NCI-H2081 (cell line): ENCODE measurements at regions not wholly inside any gene's neighbourhood (a gene's known extent, or its start where the extent isn't known, plus 50 kb on each side); places are given as distances from the start of the nearest gene placed in this dataset.

Source experiments
- DNase-seq, 2 experiments: peaks; one replicate each; lab custom pipeline; 2025; lab: John Stamatoyannopoulos, UW

GRCh38 chrX:107502316-107502715 is 52.9 kb downstream of the FRMPD3 start:
- DNase-seq: no peak

GRCh38 chrX:107504006-107504405 is 54.6 kb downstream of the FRMPD3 start:
- DNase-seq: no peak

DNA sequence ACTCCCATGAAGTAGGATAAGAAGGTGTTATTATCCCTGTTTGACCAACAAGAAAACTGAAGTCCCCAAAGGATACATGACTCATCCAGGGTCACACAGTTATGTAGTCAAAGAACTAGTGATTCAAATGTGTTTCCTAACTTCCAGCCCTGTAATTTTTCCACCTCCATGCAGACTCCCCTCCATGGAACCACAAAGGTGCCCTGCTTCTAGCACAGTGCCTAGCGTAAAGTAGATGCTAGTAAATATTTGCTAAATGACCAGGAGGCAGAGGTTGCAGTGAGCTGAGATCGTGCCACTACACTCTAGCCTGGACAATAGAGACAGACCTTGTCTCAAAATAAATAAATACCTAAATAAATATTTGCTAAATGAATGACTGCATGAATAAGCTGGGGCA is 55.8 kb downstream of the FRMPD3 start:
- no peak for DNase-seq

DNA sequence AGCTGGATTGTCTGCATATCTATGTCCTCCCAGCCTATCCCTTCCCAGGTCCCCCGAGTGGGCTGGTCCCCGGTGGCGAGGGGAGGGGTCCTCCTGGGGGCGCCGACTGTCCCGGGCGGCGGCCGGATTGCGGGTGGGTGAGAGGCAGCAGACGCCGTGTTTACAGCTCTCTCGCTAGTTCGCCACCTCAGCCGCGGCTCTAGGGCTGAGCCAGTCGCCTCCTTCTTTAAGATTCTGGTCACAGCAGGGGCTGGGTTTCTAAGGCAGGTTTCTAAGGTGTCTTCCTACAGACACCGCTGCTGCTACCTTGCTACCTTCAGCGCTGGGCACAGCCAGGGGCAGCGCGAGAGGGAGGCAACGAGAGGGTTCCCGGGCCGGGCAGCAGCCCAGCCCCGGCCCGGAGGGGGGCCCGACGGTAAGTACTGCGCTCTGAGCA is 57.2 kb downstream of the FRMPD3 start:
- no peak for DNase-seq

DNA sequence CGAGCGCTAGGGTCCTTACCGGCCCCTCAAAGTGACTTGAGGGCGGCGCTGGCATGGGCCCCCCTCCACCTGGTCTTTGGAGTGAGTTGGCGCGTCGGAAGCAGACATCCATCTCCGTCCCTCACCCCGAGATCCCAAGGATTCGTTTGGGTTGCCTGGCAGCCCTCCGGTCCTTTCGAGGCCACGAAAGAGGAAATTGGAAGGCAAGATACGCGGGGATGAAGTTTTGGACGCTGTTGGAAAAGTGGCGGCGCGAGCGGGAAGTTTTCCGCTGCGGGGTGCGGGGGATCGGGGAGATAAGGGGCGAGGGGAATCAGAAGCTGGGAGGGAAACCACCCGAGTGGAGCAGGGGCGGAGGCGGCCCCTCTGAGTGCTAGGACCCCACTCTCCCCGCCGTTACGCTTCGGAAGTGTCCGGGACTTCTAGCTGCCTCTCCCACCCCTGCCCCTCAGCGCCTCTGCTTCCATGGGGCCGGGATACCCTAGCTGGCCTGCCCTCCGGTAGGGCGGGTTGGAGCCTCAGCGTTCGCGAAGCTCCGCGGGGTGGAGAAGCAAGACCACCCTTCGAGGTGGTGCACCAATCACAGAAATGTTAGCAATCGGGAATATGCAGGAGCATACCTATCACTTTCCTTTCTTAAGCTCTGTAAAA is 57.8 kb downstream of the FRMPD3 start:
- DNase-seq: no peak

GRCh38 chrX:107507744-107508117 is 58.3 kb downstream of the FRMPD3 start:
- DNase-seq: no peak

- no peak for DNase-seq
Observed at GRCh38 chrX:107508925-107509324, 59.5 kb downstream of the FRMPD3 start.

GRCh38 chrX:107514944-107515343 is 65.5 kb downstream of the FRMPD3 start:
- no peak for DNase-seq

DNA sequence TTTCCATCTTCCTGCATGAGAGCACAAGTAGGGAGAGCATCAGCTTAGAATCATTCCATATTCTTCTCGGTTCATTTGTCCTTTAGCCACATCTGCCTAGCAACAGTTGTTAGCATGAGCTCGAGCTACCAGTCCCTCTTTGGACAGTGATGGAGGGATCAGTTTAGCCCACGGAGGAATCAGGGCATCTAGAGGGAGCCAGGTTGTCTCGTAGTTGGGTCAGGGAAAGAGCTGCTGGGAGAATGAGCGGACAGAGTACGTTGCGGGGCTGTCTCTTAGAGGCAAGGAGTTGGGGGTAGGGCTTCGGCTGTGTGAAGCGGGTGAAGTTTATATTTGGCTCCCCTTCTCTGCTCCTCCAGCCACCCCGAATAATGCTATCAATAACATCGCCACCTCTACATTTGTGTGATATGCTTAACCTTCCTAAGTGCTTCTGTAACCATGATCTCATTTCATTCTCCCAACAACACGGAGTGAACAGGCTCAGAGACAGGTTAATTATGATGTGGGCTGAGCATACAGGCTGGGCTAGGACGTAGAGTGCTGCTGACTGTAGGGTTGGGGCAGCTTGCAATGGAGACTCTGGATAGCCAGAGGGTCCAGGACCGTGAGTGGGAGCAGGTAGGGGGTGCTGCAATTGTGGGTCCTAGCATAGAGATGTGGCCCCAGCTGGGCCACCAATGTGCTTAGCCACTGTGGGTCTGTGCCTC is 72.6 kb downstream of the FRMPD3 start:
- no peak for DNase-seq

GRCh38 chrX:107522901-107523300 is 73.4 kb downstream of the FRMPD3 start:
- no peak for DNase-seq

DNA sequence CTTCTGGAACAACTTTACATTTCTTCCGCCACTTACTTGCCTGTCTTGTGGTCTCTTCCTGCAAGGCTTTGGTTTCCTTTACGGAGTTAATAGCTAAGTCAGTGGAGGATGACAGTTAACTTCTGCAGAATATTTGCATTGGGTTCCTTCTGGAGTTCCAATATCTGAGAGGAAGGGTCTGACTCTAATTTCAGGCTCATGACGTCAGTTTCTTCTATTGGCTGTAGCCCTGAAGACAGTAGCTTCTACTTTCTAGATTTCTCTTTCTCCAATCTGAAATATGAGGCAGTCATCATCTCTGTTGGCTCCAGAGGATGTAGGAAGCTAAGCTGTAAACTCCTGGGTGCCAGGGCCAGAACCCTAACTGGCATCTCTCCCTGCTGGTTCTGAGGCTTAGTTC is 76.7 kb downstream of the FRMPD3 start:
- DNase-seq: no peak

DNA sequence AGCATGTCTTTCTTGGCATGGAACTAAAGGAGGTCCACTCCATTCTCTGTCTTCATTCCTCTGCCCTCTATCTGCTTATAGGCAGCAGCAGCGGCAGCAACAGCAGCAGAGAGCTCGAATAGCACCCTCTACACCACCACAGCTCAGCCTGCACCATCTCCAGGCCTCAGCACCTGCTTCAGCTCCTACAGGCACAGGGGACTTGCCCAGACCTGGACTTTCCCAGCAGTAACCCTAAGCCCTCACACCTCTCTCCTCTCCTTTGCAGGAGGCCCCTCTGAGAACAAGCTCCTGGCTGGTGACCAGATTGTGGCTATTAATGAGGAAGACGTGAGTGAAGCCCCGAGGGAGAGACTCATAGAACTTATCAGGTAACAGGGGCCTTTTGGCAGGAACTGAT is 80.7 kb downstream of the FRMPD3 start:
- DNase-seq: no peak

DNA sequence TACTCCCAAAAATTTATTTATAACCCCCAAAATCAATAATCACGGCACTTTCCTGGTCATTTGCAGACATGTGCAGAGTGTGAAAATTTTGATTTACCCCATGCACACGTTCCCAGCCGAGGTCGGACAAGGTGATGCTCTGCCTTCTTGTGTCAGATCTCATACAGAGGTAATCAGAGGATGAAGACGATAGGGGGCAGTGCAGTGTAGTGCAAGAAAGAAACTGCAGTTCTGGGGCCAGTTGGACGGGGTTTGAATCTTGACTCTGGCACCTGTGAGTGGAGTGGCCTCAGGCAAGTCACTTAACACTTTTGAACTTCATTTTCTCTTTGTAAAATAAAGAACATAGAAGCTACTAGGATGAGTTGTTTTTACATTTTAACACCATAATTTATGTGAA is 88.4 kb downstream of the FRMPD3 start:
- DNase-seq: peak; percentile 2 to 8

- no peak for DNase-seq
Observed at GRCh38 chrX:107541244-107541643, 87.1 kb upstream of the PRPS1 start.

GRCh38 chrX:107542040-107542439 is 86.3 kb upstream of the PRPS1 start:
- DNase-seq: no peak

- peak; percentile 73 to 89 for DNase-seq
Observed at GRCh38 chrX:107542500-107542899, 85.8 kb upstream of the PRPS1 start.

DNA sequence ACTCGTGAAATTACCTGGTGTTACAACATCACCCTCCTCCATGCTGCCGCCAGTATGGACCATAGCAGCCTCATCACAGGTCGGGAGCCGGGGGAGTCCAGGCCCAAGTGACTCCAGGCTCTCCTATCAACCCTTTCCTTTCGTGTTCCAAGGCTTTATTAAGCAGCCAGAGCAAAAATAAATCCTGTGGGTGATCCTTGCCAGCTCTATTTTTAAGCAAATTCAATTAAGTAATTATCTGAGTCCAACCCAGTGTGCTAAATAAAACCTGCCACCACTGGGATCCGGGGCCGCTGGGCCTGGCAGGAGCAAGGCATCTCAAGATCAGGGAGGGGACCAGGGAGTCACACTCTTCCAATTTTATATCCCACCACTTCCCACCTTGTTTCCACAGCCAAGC is 80.7 kb upstream of the PRPS1 start:
- no peak for DNase-seq

GRCh38 chrX:107548775-107549174 is 79.5 kb upstream of the PRPS1 start:
- DNase-seq: no peak

DNA sequence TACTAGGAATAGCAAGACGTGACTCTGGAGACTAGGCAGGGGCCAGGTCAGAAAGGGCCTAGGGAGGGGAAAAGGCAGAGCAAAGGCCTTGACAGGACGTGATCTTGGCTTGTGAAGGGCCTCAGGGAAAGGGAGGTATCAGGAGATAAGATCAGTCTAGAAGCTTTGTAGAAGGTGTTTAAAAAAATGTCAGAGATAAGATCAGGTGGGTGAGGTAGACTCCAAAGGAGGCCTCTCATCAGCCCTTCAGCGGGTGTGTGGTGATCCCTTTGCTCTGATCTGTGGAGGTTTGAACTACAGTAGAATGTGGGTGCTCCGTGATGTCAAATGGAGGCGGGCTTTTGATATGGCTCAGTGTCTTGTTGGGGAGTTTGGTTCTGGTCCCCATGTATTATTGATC is 78.8 kb upstream of the PRPS1 start:
- no peak for DNase-seq

DNA sequence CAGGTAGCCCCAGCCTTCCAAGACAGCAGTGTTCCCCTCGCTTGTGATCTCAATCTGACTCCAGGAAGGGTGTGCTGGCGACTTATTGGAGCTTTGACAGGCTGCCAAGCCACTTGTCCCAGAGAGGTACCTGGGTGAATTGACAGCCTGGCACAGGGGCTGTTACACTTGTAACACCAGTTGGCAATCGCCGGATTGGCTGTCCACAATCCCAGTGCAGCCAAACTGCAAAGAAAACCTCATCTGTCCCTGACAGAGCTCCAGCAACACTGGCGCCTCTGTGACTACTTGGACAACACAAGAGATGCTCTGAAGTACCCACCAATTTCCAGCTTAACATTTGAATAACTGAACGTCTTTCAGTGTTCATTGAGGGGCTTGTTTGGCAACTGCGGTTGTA is 76.8 kb upstream of the PRPS1 start:
- peak in 1 of 2 experiments; percentile 11 for DNase-seq

- DNase-seq: no peak
Observed at GRCh38 chrX:107552930-107553329, 75.4 kb upstream of the PRPS1 start.

GRCh38 chrX:107556967-107557366 is 71.3 kb upstream of the PRPS1 start:
- no peak for DNase-seq

GRCh38 chrX:107559506-107559905 is 68.8 kb upstream of the PRPS1 start:
- no peak for DNase-seq

DNA sequence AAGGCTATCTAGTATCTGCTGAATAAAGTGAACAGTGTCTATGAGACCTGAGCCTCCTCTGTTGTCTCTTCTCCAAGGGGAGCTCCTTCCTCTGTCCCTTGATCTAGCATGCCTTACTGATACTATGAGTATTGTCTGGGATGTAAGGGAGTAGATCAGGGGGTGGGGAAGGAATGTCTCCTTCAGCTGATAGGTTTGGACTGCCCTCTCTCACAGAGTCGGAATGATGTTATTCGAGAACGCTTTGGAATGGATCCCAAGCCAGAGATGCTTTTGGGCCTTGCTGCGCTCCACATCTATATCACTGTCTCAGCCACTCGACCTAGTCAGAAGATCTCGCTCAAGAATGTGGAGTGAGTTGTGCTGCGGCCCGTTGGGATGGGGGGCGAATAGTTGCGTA is 68.3 kb upstream of the PRPS1 start:
- no peak for DNase-seq
